ENCODE measurements at regions not wholly inside any gene's neighbourhood (a gene's known extent, or its start where the extent isn't known, plus 50 kb on each side); places are given as distances from the start of the nearest gene placed in this dataset.

DNA sequence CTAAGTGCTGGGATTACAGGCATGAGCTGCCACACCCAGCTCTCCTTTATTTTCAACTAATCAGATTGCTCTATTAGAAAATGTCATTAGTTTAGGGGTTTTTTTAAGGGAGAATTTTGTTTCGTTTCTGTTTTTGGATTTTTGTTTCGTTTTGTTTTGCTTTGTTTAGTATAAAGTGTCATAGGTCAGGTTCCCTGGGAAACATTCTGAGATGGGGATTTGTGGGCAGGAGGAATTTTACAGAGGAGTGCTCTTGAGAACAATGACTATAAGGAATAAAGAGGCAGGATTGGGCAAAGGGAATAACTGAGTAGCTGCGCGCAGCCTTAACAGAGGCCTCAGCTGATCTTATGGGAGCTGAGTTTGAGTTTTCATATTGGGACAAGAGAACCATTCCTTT, 86.8 kb upstream of the NR2F2 start:
- Histone ChIP-seq H3K4me1 (no peaks in the 10 kb centered on the region), H3K36me3 (no peaks in the 10 kb centered on the region), H4K20me1 (no peaks in the 10 kb centered on the region), H3K27me3 (no peaks in the 10 kb centered on the region), H3K9me3 (no peaks in the 10 kb centered on the region), H3K4me3 (no peak overlapping the region), H3K27ac (no peak overlapping the region), H3K9ac (no peak overlapping the region), H3K4me2 (no peak overlapping the region)
- TF ChIP-seq Cebpa-rat (IDR thresholded peaks at IDR 0.05), result no peak

- no peak for TF ChIP-seq Cebpa-rat (IDR thresholded peaks at IDR 0.05)
- H3K9ac ChIP-seq, result no peak overlapping the region
- no peak overlapping the region for H3K4me3 ChIP-seq
- no peak overlapping the region for H3K4me2 ChIP-seq
- H3K9me3 ChIP-seq, result no peaks in the 10 kb centered on the region
- no peaks in the 10 kb centered on the region for H4K20me1 ChIP-seq
- no peaks in the 10 kb centered on the region for H3K4me1 ChIP-seq
- no peak overlapping the region for H3K27ac ChIP-seq
- H3K27me3 ChIP-seq, result no peaks in the 10 kb centered on the region
- H3K36me3 ChIP-seq, result no peaks in the 10 kb centered on the region
Observed at GRCh38 chr15:96245252-96245651, 85.2 kb upstream of the NR2F2 start.

- no peak for TF ChIP-seq Cebpa-rat (IDR thresholded peaks at IDR 0.05)
- no peaks in the 10 kb centered on the region for H3K9me3 ChIP-seq
- H3K4me1 ChIP-seq, result no peaks in the 10 kb centered on the region
- no peaks in the 10 kb centered on the region for H3K36me3 ChIP-seq
- H3K27ac ChIP-seq, result no peak overlapping the region
- no peak overlapping the region for H3K4me3 ChIP-seq
- no peaks in the 10 kb centered on the region for H4K20me1 ChIP-seq
- H3K4me2 ChIP-seq, result no peak overlapping the region
- H3K9ac ChIP-seq, result no peak overlapping the region
- no peaks in the 10 kb centered on the region for H3K27me3 ChIP-seq
Observed at GRCh38 chr15:96246057-96246456, 84.4 kb upstream of the NR2F2 start.

DNA sequence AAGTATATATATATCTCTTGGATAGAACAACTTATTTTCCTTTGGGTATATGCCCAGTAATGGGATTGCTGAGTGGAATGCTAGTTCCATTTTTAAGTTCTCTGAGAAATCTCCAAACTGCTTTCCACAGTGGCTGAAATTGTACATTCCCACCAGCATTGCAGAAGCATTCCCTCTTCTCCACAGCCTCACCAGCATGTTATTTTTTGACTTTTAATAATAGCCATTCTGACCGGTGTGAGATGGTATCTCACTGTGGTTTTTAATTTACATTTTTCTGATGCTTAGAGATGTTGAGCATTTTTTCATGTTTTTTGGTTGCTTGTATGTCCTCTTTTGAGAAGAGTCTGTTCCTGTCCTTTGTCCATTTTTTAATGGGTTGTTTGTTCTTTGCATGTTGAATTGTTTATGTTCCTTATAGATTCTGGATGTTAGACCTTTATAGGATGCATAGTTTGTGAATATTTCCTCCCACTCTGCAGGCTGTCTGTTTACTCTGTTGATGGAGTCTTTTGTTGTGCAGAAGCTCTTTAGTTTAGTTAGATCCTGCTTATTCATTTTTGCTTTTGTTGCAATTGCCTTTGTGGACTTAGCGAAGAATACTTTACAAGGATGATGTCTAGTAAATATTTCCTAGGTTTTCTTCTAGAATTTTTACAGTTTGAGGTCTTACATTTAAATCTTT, 82.7 kb upstream of the NR2F2 start:
- Histone ChIP-seq H3K9me3 (no peaks in the 10 kb centered on the region), H3K4me2 (no peak overlapping the region), H3K4me1 (no peaks in the 10 kb centered on the region), H3K9ac (no peak overlapping the region), H4K20me1 (no peaks in the 10 kb centered on the region), H3K27me3 (no peaks in the 10 kb centered on the region), H3K4me3 (no peak overlapping the region), H3K36me3 (no peaks in the 10 kb centered on the region), H3K27ac (no peak overlapping the region)
- TF ChIP-seq Cebpa-rat (IDR thresholded peaks at IDR 0.05), result no peak

DNA sequence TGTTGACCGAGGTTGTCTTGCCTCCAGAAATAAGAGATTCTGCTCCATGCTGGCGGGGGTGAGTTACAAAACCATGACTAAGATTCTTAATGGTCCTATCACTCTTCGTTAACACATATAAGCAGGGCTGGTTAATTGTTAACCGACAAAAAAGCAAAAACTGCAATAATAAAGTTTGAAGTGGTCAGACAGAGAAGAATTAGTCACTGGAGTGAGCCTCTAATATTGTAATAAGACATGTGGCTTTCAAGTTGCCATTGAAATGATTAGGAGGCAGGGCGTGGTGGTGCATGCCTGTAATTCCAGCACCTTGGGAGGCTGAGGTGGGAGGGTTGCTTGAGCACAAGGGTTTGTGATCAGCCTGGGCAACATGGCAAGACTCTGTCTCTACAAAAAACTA, 78.4 kb upstream of the NR2F2 start:
- no peaks in the 10 kb centered on the region for H3K36me3 ChIP-seq
- H3K4me3 ChIP-seq, result no peak overlapping the region
- H3K4me1 ChIP-seq, result no peaks in the 10 kb centered on the region
- no peak overlapping the region for H3K9ac ChIP-seq
- TF ChIP-seq Cebpa-rat (IDR thresholded peaks at IDR 0.05), result no peak
- no peak overlapping the region for H3K4me2 ChIP-seq
- no peaks in the 10 kb centered on the region for H4K20me1 ChIP-seq
- H3K27ac ChIP-seq, result no peak overlapping the region
- H3K9me3 ChIP-seq, result no peaks in the 10 kb centered on the region
- H3K27me3 ChIP-seq, result no peaks in the 10 kb centered on the region

DNA sequence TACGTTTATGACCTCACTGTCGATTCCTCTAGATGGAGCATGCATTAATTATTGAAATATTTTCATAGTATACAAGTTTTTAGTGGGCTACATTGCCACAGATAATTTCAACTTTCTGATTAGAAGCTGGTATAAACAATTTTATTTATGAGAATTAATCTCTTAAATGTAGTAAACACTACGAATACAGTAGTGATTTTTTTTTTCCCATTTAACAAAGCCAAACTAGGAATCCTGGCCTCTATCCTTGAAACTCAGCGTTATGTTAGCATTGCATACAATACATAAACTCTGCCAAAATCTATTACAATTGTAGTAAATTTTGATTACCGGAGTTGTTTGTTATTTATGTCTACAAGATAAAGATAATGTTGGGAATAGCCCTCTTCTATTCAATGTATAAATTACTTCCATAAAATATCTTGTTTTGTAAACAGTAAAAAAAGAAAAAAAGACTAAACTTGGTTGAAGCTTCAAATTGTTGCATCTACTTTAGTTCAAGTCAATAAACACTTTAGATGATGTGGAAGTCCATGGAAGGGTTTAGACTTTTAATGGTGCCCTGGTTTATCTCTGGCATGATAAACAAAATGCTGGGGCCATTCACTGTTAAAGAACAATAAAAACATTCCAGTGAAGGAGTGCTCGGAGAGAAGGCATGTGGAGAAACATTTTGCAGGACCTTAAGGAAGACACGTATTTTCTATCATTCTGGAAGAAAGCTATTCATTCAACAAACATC, 77.3 kb upstream of the NR2F2 start:
- TF ChIP-seq Cebpa-rat (IDR thresholded peaks at IDR 0.05), result no peak
- no peak overlapping the region for H3K9ac ChIP-seq
- H3K4me1 ChIP-seq, result no peaks in the 10 kb centered on the region

GRCh38 chr15:96254173-96254572, 76.3 kb upstream of the NR2F2 start:
- H4K20me1 ChIP-seq, result no peaks in the 10 kb centered on the region
- no peak overlapping the region for H3K9ac ChIP-seq
- H3K27me3 ChIP-seq, result no peaks in the 10 kb centered on the region
- H3K4me2 ChIP-seq, result no peak overlapping the region
- H3K27ac ChIP-seq, result no peak overlapping the region
- H3K4me1 ChIP-seq, result no peaks in the 10 kb centered on the region
- no peaks in the 10 kb centered on the region for H3K36me3 ChIP-seq
- no peak for TF ChIP-seq Cebpa-rat (IDR thresholded peaks at IDR 0.05)
- no peak overlapping the region for H3K4me3 ChIP-seq
- H3K9me3 ChIP-seq, result no peaks in the 10 kb centered on the region

More for the DNA sequence above, 77.3 kb upstream of the NR2F2 start:
- Histone ChIP-seq H3K4me3 (no peak overlapping the region), H3K9me3 (no peaks in the 10 kb centered on the region), H3K4me2 (no peak overlapping the region), H3K27ac (no peak overlapping the region), H3K27me3 (no peaks in the 10 kb centered on the region), H3K36me3 (no peaks in the 10 kb centered on the region), H4K20me1 (no peaks in the 10 kb centered on the region)

- H3K27ac ChIP-seq, result no peak overlapping the region
- H3K36me3 ChIP-seq, result no peaks in the 10 kb centered on the region
- H3K9ac ChIP-seq, result no peak overlapping the region
- no peak overlapping the region for H3K4me3 ChIP-seq
- no peaks in the 10 kb centered on the region for H3K4me1 ChIP-seq
- TF ChIP-seq Cebpa-rat (IDR thresholded peaks at IDR 0.05), result no peak
- H3K27me3 ChIP-seq, result no peaks in the 10 kb centered on the region
- no peaks in the 10 kb centered on the region for H4K20me1 ChIP-seq
- H3K4me2 ChIP-seq, result no peak overlapping the region
- no peaks in the 10 kb centered on the region for H3K9me3 ChIP-seq
Observed at GRCh38 chr15:96255599-96255998, 74.9 kb upstream of the NR2F2 start.

- H4K20me1 ChIP-seq, result no peaks in the 10 kb centered on the region
- no peaks in the 10 kb centered on the region for H3K4me1 ChIP-seq
- no peaks in the 10 kb centered on the region for H3K9me3 ChIP-seq
- no peak for TF ChIP-seq Cebpa-rat (IDR thresholded peaks at IDR 0.05)
- H3K27me3 ChIP-seq, result no peaks in the 10 kb centered on the region
- H3K4me2 ChIP-seq, result no peak overlapping the region
- H3K4me3 ChIP-seq, result no peak overlapping the region
- no peak overlapping the region for H3K27ac ChIP-seq
- H3K9ac ChIP-seq, result no peak overlapping the region
- H3K36me3 ChIP-seq, result no peaks in the 10 kb centered on the region
Observed at GRCh38 chr15:96261575-96262034, 68.9 kb upstream of the NR2F2 start.

- no peak overlapping the region for H3K4me2 ChIP-seq
- no peaks in the 10 kb centered on the region for H3K36me3 ChIP-seq
- H3K4me3 ChIP-seq, result no peak overlapping the region
- no peaks in the 10 kb centered on the region for H3K27me3 ChIP-seq
- TF ChIP-seq Cebpa-rat (IDR thresholded peaks at IDR 0.05), result no peak
- H3K4me1 ChIP-seq, result no peaks in the 10 kb centered on the region
- no peak overlapping the region for H3K9ac ChIP-seq
- H4K20me1 ChIP-seq, result no peaks in the 10 kb centered on the region
- H3K27ac ChIP-seq, result no peak overlapping the region
- no peaks in the 10 kb centered on the region for H3K9me3 ChIP-seq
Observed at GRCh38 chr15:96262097-96262496, 68.4 kb upstream of the NR2F2 start.

Measured in BLaER1 (cell line).